HG02588 (cell line): ENCODE measurements at regions not wholly inside any gene's neighbourhood (a gene's known extent, or its start where the extent isn't known, plus 50 kb on each side); places are given as distances from the start of the nearest gene placed in this dataset.
"Not testable (repeated sequence)": the region's sequence is repeated elsewhere in the genome, so short reads cannot be mapped to it uniquely, and the experiment has no call there.

Experiments used
- ATAC-seq: cut with Tn5 transposase; IDR thresholded peaks from one replicate; pipeline ENCODE4 v1.9.1; 2021; ENCODE audit warnings: mild to moderate bottlenecking, moderate library complexity; ENCODE audit not compliant: unreplicated experiment

- no peak for ATAC-seq
These were observed 128.0 kb downstream of the BARX2 start for GRCh38 chr11:129503646-129504045.

DNA sequence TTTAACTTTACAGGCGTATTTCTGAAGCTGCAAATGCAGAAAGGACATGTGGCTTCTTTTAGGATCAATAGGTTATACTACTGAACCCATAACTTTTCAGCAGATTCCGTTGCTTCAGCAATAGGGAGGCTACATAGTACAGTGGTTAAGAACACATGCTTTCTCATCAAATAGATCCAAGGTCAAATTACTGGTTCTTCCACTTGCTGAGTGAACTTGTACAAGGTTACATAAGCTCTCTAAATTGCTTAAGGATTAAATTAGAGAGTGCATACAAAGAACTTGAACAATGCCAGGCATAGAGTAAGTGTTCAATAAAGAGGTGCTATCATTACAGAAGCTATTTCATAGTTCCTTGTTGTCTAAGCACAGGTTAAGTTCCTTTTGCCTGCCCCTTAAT, 129.6 kb downstream of the BARX2 start:
- no peak for ATAC-seq

GRCh38 chr11:129508163-129508562, 132.5 kb downstream of the BARX2 start:
- ATAC-seq = no peak

- ATAC-seq = no peak
These were observed 152.6 kb downstream of the BARX2 start for GRCh38 chr11:129528296-129528695.

- no peak for ATAC-seq
These were observed 154.7 kb downstream of the BARX2 start for GRCh38 chr11:129530154-129530895.

DNA sequence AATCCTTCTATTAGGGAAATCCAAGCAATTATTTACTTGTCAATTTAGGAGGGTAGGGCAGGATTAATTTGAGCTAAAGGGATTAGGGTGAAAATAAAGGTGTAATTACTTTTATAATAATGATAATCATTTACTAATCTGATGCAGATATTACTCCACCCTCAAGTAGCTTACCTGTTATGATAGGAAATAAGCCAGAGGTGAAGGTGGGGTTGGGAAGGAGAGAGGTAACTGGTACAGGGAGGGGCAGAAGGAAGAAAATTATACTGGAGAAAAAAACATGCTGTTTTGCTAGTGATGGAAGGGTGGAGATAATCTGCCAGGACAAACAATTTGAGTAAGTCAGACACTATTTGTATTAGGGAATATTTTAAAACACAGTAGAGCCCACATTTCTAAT, 157.7 kb downstream of the BARX2 start:
- no peak for ATAC-seq

GRCh38 chr11:129536338-129536737, 160.7 kb downstream of the BARX2 start:
- ATAC-seq = no peak

- ATAC-seq = no peak
These were observed 162.7 kb downstream of the BARX2 start for GRCh38 chr11:129538323-129538722.

DNA sequence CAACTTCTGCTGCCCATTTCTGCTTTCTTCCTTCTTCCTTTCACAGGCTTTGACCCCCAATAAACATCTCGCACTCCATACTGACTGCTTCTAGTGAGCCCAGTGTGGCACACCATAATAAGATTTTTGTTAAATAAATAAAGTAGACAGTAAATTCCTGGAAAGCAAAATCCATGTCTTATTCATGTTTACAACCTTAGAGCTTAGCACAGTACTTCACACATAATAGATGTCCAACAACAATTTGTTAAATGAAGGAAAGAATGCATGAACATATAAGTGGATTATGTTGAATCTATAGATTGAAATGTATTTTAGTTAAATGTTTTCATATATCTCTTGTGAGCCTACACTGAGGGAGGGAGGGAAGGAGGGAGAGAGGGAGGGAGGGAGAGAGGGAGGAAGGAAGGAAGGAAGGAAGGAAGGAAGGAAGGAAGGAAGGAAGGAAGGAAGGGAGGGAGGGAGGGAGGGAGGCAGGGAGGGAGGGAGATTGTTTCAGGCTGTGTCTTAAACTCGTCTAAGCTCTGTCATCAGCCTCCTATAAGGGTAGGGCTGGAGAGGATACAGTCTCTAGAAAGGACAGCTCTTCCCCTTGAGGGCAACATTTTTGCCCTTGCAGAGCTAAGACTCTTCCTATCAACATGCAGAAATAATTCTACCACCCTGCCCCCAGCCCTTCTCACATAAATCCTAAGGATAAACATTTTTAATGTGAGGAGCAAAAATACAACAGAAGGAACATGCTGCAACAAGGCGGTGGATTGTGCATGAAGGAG, 168.1 kb downstream of the BARX2 start:
- ATAC-seq = no peak

- ATAC-seq = no peak
These were observed 169.0 kb downstream of the BARX2 start for GRCh38 chr11:129544691-129545090.

- ATAC-seq = no peak
These were observed 170.6 kb downstream of the BARX2 start for GRCh38 chr11:129546266-129546665.

DNA sequence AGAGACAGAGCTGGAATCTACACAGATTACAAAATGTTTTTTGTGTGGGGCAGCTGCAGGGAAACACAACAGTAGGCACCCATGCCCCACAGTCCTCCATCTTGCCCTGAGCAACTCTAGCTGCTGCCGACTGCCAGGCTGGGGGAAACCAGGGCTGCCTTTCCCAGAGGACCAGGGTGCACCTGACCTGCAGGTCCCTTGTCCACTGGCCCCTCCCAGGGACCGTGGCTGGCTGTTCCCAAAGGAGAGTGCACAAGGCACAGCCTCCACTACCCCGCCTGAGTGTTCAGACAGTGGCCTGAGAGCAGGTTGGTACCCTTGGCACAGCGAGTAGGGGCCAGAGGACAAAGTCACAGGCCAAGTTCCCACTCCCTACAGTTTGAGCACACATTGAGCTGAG, 181.8 kb downstream of the BARX2 start:
- ATAC-seq = no peak

DNA sequence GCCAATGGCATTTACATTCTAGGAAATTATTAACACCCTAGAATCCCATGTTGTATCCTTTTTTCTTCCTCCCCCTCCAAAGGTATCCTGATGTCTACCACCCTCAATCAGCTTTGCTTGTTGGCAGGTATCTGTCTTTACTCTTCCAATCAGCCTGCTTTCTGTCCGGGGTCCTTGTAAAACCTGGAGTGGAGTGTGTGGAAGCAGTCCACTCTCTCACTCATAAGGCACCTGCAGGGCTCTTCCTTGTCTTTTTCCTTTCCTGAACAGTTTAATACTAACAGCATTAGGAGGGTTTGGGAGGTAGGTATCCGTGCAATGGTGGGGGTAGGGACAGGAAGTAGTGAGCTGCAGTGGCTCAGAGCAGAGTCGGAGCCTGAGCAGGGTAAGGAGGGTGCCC, 193.4 kb downstream of the BARX2 start:
- no peak for ATAC-seq

GRCh38 chr11:129572667-129573066, 197.0 kb downstream of the BARX2 start:
- not testable (repeated sequence) for ATAC-seq

DNA sequence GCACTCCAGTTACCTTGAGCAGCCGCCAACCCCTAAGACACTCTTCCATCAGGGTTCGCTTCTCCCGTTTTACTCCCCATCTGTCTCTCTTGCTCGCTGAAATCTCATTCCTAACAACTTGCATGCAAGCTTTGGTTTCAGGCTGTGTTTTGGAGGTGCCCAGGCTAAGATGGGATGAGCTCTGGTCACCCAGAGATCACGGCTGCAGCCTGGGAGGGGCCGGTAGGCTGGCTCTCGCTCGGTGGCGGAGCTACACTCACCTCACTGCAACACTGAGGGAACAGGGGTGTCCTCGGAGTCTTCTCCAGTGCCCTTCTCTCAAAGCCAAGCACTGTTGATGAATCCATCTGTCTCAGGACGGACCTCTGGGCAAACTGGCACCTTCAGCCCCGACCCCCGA, 197.5 kb downstream of the BARX2 start:
- ATAC-seq = no peak

DNA sequence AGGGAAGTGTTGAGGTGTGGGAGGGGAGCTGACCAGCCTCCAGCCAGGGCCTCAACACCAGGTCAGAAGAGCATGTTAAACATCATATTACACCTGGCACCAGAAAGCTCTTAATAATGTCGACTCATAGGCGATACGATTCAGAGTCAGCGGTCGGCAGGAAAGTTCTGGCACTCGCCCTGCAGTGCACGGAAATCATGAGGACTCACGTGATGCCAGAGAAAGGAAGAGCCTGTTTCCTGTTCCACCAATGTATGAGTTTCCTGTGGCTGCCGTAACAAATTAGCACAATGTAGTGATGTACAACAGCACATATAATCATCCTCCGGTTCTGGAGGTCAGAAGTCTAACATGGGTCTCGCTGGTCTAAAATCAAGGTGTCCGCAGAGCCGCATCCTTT, 198.8 kb downstream of the BARX2 start:
- ATAC-seq = no peak

DNA sequence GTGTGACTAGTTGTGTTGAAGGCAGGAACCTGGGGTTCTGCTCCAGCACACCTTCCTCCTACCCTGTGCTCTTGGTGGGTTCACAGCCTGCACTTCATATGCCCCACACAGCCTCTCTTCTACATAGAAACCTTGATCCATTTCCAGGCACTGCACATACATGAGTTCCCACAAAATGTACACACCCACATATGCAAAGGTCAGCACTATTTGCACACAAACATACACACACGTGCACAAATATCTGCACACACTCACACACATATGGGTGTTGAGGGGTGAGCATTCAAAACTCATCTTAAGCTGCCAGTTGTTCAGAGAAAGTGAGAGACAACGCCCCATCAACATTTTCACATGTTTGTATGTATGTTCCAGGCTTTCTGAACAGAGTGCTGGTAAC, 201.0 kb downstream of the BARX2 start:
- ATAC-seq = no peak

- no peak for ATAC-seq
These were observed 202.4 kb downstream of the BARX2 start for GRCh38 chr11:129578006-129578405.

GRCh38 chr11:129580278-129580677, 204.6 kb downstream of the BARX2 start:
- no peak for ATAC-seq

DNA sequence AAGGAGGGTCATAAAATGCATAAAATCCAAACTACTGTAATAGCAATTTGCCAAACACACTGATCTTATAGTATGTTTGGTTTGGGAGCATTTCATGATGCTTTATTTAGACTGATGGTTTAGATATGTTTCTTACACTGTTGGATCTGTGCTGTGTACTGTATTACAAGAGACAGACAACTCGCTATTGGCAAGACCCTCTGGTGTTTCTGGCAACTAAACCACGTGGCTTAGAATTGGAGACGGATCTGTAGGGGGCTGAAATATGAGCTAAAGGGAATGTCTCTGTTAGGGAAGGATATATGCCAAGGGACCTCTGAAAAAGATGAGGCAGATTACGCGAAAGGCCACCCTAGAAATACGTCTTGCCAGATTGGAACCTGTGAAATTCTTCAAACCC, 208.7 kb downstream of the BARX2 start:
- ATAC-seq = no peak

DNA sequence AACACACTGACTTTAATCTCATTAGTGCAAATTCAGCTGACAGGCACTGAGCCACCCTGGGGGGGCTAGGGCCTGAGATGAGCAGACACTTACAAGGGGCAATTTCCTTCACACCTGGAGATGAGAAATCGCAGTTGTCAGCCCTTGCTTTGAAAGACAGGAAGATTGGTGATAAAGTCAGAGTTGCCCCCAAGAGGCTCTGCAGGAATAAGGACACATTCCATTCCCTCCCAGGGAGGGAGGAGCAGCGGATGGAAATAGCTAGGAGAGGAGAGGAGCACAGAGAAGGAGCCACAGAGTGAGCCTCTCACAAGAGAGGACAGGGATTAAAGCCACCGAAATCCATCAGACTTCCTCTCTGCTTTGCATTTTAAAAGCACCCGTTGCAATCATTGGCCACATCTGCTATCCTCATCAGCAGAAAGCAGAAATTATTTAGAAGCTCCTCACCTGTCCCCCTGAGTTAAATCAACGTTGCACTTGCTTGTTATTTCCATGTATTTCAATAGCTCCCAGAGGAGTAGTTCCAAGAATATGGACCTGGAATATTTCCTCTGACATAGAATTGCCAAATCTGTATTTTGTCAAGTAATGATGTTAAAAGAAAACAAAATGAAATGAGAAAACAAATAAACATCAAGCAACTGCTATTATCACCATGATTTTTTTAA, 213.7 kb downstream of the BARX2 start:
- no peak for ATAC-seq
